NCI-H1048 (cell line): ENCODE measurements at regions not wholly inside any gene's neighbourhood (a gene's known extent, or its start where the extent isn't known, plus 50 kb on each side); places are given as distances from the start of the nearest gene placed in this dataset.

ENCODE experiments used
- DNase-seq: peaks from one replicate; lab custom pipeline; 2025; lab: John Stamatoyannopoulos, UW

- no peak for DNase-seq
Observed at GRCh38 chr12:42670719-42671118, 81.2 kb upstream of the PRICKLE1 start.

GRCh38 chr12:42669553-42669952 is 80.0 kb upstream of the PRICKLE1 start:
- DNase-seq, result no peak

GRCh38 chr12:42666671-42667243 is 77.2 kb upstream of the PRICKLE1 start:
- DNase-seq, result no peak

GRCh38 chr12:42663621-42664020 is 74.1 kb upstream of the PRICKLE1 start:
- no peak for DNase-seq

- DNase-seq, result no peak
Observed at GRCh38 chr12:42660968-42661937, 71.7 kb upstream of the PRICKLE1 start.

- no peak for DNase-seq
Observed at GRCh38 chr12:42660117-42660516, 70.6 kb upstream of the PRICKLE1 start.

- no peak for DNase-seq
Observed at GRCh38 chr12:42652048-42652447, 62.5 kb upstream of the PRICKLE1 start.

DNA sequence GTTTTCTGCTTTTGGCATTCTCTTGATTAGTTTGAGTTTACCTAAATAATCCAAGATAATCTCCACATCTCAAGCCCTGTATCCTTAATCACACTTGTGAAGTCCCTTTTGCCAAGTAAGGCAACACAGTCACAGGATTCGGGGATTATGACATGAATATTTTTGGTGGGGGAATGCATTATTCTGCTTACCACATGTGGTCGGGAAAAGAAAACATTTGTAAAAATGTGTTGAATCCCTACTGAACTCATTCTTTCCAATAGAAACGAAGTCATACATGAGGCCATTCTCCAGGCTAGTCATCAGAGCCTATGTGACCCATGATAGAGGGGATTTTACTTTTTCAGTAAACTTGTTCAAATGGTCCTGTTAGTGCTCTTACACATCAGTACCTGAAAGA is 58.5 kb upstream of the PRICKLE1 start:
- no peak for DNase-seq

DNA sequence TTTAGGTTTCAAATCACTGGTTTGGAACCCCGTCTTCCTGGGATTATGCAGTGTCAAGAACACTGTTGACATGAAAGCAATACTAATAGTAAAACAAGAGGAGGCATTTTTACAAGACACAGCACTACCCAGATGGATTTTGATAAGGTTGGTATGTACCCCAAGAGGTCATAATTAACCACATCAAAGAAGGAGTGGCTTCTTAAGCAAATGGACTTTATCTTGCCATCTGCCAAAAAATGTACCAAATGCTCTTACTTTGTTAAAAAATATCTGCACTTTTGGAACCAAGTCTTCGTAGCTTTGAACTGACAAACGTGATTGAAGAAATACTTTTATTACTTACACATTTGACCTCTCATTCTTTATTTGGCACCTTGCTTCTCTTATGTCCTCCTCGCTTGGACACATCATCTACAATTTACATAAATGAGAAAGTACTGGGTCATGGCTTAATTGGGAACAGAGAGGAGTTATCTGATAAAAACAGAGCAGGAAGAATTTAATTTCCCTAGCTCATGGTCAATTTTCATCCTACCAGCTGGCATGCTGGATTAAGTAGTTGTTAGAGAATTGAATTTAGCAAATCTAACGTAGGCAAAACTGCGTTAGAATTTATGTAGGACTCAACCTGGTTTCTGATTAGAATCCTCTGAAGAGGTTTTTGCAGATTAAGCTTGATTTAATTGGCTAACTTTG is 54.5 kb upstream of the PRICKLE1 start:
- no peak for DNase-seq

GRCh38 chr12:42641221-42641885 is 51.8 kb upstream of the PRICKLE1 start:
- DNase-seq, result no peak

- DNase-seq, result no peak
Observed at GRCh38 chr12:42640391-42640790, 50.8 kb upstream of the PRICKLE1 start.

DNA sequence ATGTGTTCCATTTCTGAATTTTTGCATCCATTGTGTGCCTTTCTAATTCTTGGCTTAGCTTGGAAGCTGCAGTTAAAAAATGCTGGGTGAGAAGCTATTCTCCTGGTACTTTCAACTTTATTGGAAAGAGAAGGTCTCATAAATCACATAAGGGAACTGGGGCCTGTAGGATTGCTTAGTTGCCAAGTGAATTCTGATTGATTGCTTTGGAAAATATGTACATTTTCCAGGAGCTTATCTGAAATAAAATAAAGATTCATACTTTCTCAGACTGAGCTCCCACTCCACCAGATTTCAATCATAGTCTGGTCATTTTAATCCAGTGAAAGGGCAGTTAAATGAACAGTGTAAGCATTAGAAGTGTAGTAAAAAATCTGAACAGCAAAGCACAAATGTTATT is 50.0 kb upstream of the PRICKLE1 start:
- no peak for DNase-seq
